NT2/D1 (cell line): ENCODE measurements at regions not wholly inside any gene's neighbourhood (a gene's known extent, or its start where the extent isn't known, plus 50 kb on each side); places are given as distances from the start of the nearest gene placed in this dataset.

Experiments
- DNase-seq: peaks from one replicate; pipeline ENCODE4 v3.0.0-alpha.2; 2011; ENCODE audit warnings: low read depth, low spot score
- H3K27me3 ChIP-seq: 2 replicates; pipeline ENCODE4 v1.6.0; 2011; ENCODE audit warnings: mild to moderate bottlenecking; ENCODE audit not compliant: insufficient read length, insufficient read depth
- H3K36me3 ChIP-seq: 2 replicates; pipeline ENCODE4 v1.6.1; 2011; ENCODE audit warnings: mild to moderate bottlenecking, low read length, mixed read lengths; ENCODE audit not compliant: insufficient read depth, insufficient read length
- H3K4me1 ChIP-seq: 2 replicates; pipeline ENCODE4 v1.5.1; 2011; ENCODE audit not compliant: insufficient read depth, insufficient read length
- H3K4me3 ChIP-seq: 2 replicates; pipeline ENCODE4 v1.5.1; 2011; ENCODE audit warnings: low read depth; ENCODE audit not compliant: insufficient read length
- H3K9ac ChIP-seq: 2 replicates; pipeline ENCODE4 v1.6.0; 2011; ENCODE audit warnings: low read depth; ENCODE audit not compliant: insufficient read length
- H3K9me3 ChIP-seq: 2 replicates; pipeline ENCODE4 v1.5.1; 2011; ENCODE audit warnings: mild to moderate bottlenecking, low read length; ENCODE audit not compliant: insufficient read depth
- SUZ12 ChIP-seq: IDR thresholded peaks from 2 replicates; pipeline ENCODE4 v1.6.1; 2011; ENCODE audit not compliant: insufficient read length, insufficient read depth; ENCODE audit errors: extremely low read depth
- YY1 ChIP-seq: IDR thresholded peaks from 2 replicates; pipeline ENCODE4 v1.6.1; 2011; ENCODE audit not compliant: insufficient read length, insufficient read depth
- ZNF274 ChIP-seq: IDR thresholded peaks from 2 replicates; pipeline ENCODE4 v1.6.1; 2011; ENCODE audit warnings: mild to moderate bottlenecking, low read depth, low read length

GRCh38 chr16:82459580-82460256, 167.1 kb upstream of the CDH13 start:
- H3K4me1 ChIP-seq, result no peaks in the 10 kb centered on the region
- no peak overlapping the region for H3K4me3 ChIP-seq
- no peak overlapping the region for H3K9ac ChIP-seq
- no peaks in the 10 kb centered on the region for H3K9me3 ChIP-seq
- no peak for DNase-seq
- TF ChIP-seq YY1 (no peak), ZNF274 (no peak), SUZ12 (no peak)
- H3K27me3 ChIP-seq, result no peaks in the 10 kb centered on the region
- no peaks in the 10 kb centered on the region for H3K36me3 ChIP-seq

GRCh38 chr16:82456683-82457082, 170.1 kb upstream of the CDH13 start:
- Histone ChIP-seq H3K36me3 (no peaks in the 10 kb centered on the region), H3K4me3 (no peak overlapping the region), H3K4me1 (no peaks in the 10 kb centered on the region), H3K9ac (no peak overlapping the region), H3K9me3 (no peaks in the 10 kb centered on the region), H3K27me3 (no peaks in the 10 kb centered on the region)
- DNase-seq, result peak; percentile 70
- TF ChIP-seq SUZ12, result no peak
- TF ChIP-seq YY1, result no peak
- TF ChIP-seq ZNF274, result no peak

GRCh38 chr16:82454566-82454965, 172.2 kb upstream of the CDH13 start:
- DNase-seq, result no peak
- Histone ChIP-seq H3K4me3 (no peak overlapping the region), H3K36me3 (no peaks in the 10 kb centered on the region), H3K4me1 (no peaks in the 10 kb centered on the region), H3K9ac (no peak overlapping the region), H3K27me3 (no peaks in the 10 kb centered on the region), H3K9me3 (no peaks in the 10 kb centered on the region)
- no peak for TF ChIP-seq ZNF274
- TF ChIP-seq YY1, result no peak
- no peak for TF ChIP-seq SUZ12

GRCh38 chr16:82454152-82454551, 172.6 kb upstream of the CDH13 start:
- no peak overlapping the region for H3K9ac ChIP-seq
- no peaks in the 10 kb centered on the region for H3K4me1 ChIP-seq
- H3K36me3 ChIP-seq, result no peaks in the 10 kb centered on the region
- no peak for TF ChIP-seq ZNF274
- no peak for DNase-seq
- no peaks in the 10 kb centered on the region for H3K27me3 ChIP-seq
- no peaks in the 10 kb centered on the region for H3K9me3 ChIP-seq
- no peak overlapping the region for H3K4me3 ChIP-seq

- no peak for TF ChIP-seq SUZ12
- no peak for TF ChIP-seq ZNF274
- no peak for TF ChIP-seq YY1
- no peak overlapping the region for H3K4me3 ChIP-seq
- H3K9me3 ChIP-seq, result no peaks in the 10 kb centered on the region
- no peaks in the 10 kb centered on the region for H3K36me3 ChIP-seq
- DNase-seq, result no peak
- H3K27me3 ChIP-seq, result no peaks in the 10 kb centered on the region
- no peak overlapping the region for H3K9ac ChIP-seq
- no peaks in the 10 kb centered on the region for H3K4me1 ChIP-seq
Observed at GRCh38 chr16:82452004-82452756, 174.6 kb upstream of the CDH13 start.

- H3K27me3 ChIP-seq, result no peaks in the 10 kb centered on the region
- H3K9me3 ChIP-seq, result no peaks in the 10 kb centered on the region
- TF ChIP-seq YY1, result no peak
- no peak for TF ChIP-seq SUZ12
- TF ChIP-seq ZNF274, result no peak
Observed at GRCh38 chr16:82451449-82451848, 175.3 kb upstream of the CDH13 start.

GRCh38 chr16:82440336-82440735, 186.4 kb upstream of the CDH13 start:
- H3K9ac ChIP-seq, result no peak overlapping the region
- no peaks in the 10 kb centered on the region for H3K36me3 ChIP-seq
- H3K27me3 ChIP-seq, result peaks cover 14% of the 10 kb centered on the region
- peaks cover 3% of the 10 kb centered on the region for H3K4me1 ChIP-seq
- H3K4me3 ChIP-seq, result no peak overlapping the region
- TF ChIP-seq SUZ12, result no peak
- no peak for TF ChIP-seq ZNF274
- peak; percentile 27 for DNase-seq
- H3K9me3 ChIP-seq, result no peaks in the 10 kb centered on the region

More at GRCh38 chr16:82451449-82451848, 175.3 kb upstream of the CDH13 start:
- no peaks in the 10 kb centered on the region for H3K4me1 ChIP-seq
- no peak overlapping the region for H3K9ac ChIP-seq
- no peak for DNase-seq
- H3K36me3 ChIP-seq, result no peaks in the 10 kb centered on the region
- H3K4me3 ChIP-seq, result no peak overlapping the region
